Activated T-cell treated with anti-CD3 and anti-CD28 coated beads, Interleukin-2, amount 50 U/mL, for 24 hours (primary cell): ENCODE measurements at regions not wholly inside any gene's neighbourhood (a gene's known extent, or its start where the extent isn't known, plus 50 kb on each side); places are given as distances from the start of the nearest gene placed in this dataset.

Experiments
- DNase-seq: peaks from one replicate; pipeline ENCODE4 v3.0.0-alpha.2; 2020
- H3K27ac Mint-ChIP-seq: 2 replicates; pipeline ENCODE4 v1.8.0; 2020; ENCODE audit warnings: mild to moderate bottlenecking, mixed read lengths
- H3K27me3 Mint-ChIP-seq: 2 replicates; pipeline ENCODE4 v1.8.0; 2020; ENCODE audit warnings: mixed read lengths
- H3K36me3 Mint-ChIP-seq: 2 replicates; pipeline ENCODE4 v1.8.0; 2020; ENCODE audit warnings: low read depth, mixed read lengths
- H3K4me1 Mint-ChIP-seq: 2 replicates; pipeline ENCODE4 v1.8.0; 2020; ENCODE audit warnings: low read depth, mixed read lengths
- H3K4me3 Mint-ChIP-seq: 2 replicates; pipeline ENCODE4 v1.8.0; 2020; ENCODE audit warnings: mild to moderate bottlenecking, moderate library complexity, mixed read lengths
- H3K9me3 Mint-ChIP-seq: 2 replicates; pipeline ENCODE4 v1.8.0; 2020; ENCODE audit warnings: mixed read lengths

- Mint-ChIP-seq H3K9me3 (no peaks in the 10 kb centered on the region), H3K27me3 (peaks cover 2% of the 10 kb centered on the region), H3K27ac (no peak overlapping the region), H3K4me3 (no peak overlapping the region), H3K36me3 (no peaks in the 10 kb centered on the region), H3K4me1 (no peaks in the 10 kb centered on the region)
- no peak for DNase-seq
Measured at GRCh38 chr5:167783145-167783817, 508.2 kb upstream of the WWC1 start.

GRCh38 chr5:167785106-167785505 is 506.3 kb upstream of the WWC1 start:
- no peak overlapping the region for H3K27ac Mint-ChIP-seq
- no peaks in the 10 kb centered on the region for H3K27me3 Mint-ChIP-seq
- no peaks in the 10 kb centered on the region for H3K9me3 Mint-ChIP-seq
- H3K4me1 Mint-ChIP-seq: no peaks in the 10 kb centered on the region
- DNase-seq: no peak
- H3K4me3 Mint-ChIP-seq: no peak overlapping the region
- no peaks in the 10 kb centered on the region for H3K36me3 Mint-ChIP-seq

- no peak overlapping the region for H3K4me3 Mint-ChIP-seq
Measured at GRCh38 chr5:167785901-167786300, 505.5 kb upstream of the WWC1 start.

GRCh38 chr5:167786871-167787578 is 504.4 kb upstream of the WWC1 start:
- Mint-ChIP-seq H3K4me1 (no peaks in the 10 kb centered on the region), H3K9me3 (no peaks in the 10 kb centered on the region), H3K27ac (no peak overlapping the region), H3K36me3 (no peaks in the 10 kb centered on the region), H3K4me3 (no peak overlapping the region), H3K27me3 (no peaks in the 10 kb centered on the region)
- DNase-seq: no peak

More at GRCh38 chr5:167785901-167786300, 505.5 kb upstream of the WWC1 start:
- H3K4me1 Mint-ChIP-seq: no peaks in the 10 kb centered on the region
- H3K36me3 Mint-ChIP-seq: no peaks in the 10 kb centered on the region
- no peaks in the 10 kb centered on the region for H3K9me3 Mint-ChIP-seq
- no peak for DNase-seq
- H3K27ac Mint-ChIP-seq: no peak overlapping the region
- no peaks in the 10 kb centered on the region for H3K27me3 Mint-ChIP-seq

GRCh38 chr5:167790045-167790444 is 501.4 kb upstream of the WWC1 start:
- no peak for DNase-seq
- Mint-ChIP-seq H3K27ac (no peak overlapping the region), H3K9me3 (no peaks in the 10 kb centered on the region), H3K27me3 (no peaks in the 10 kb centered on the region), H3K4me1 (no peaks in the 10 kb centered on the region), H3K36me3 (no peaks in the 10 kb centered on the region), H3K4me3 (no peak overlapping the region)

GRCh38 chr5:167790462-167791260 is 500.8 kb upstream of the WWC1 start:
- DNase-seq: no peak
- no peaks in the 10 kb centered on the region for H3K9me3 Mint-ChIP-seq
- no peak overlapping the region for H3K4me3 Mint-ChIP-seq
- H3K36me3 Mint-ChIP-seq: no peaks in the 10 kb centered on the region
- H3K27ac Mint-ChIP-seq: no peak overlapping the region
- H3K27me3 Mint-ChIP-seq: no peaks in the 10 kb centered on the region
- no peaks in the 10 kb centered on the region for H3K4me1 Mint-ChIP-seq

GRCh38 chr5:167792514-167792913 is 498.9 kb upstream of the WWC1 start:
- no peaks in the 10 kb centered on the region for H3K36me3 Mint-ChIP-seq
- no peaks in the 10 kb centered on the region for H3K4me1 Mint-ChIP-seq
- H3K4me3 Mint-ChIP-seq: no peak overlapping the region
- H3K27me3 Mint-ChIP-seq: no peaks in the 10 kb centered on the region
- DNase-seq: no peak
- no peak overlapping the region for H3K27ac Mint-ChIP-seq
- H3K9me3 Mint-ChIP-seq: no peaks in the 10 kb centered on the region

GRCh38 chr5:167793700-167794099 is 497.7 kb upstream of the WWC1 start:
- DNase-seq: no peak
- Mint-ChIP-seq H3K4me3 (no peak overlapping the region), H3K27me3 (no peaks in the 10 kb centered on the region), H3K36me3 (no peaks in the 10 kb centered on the region), H3K4me1 (no peaks in the 10 kb centered on the region), H3K27ac (no peak overlapping the region), H3K9me3 (no peaks in the 10 kb centered on the region)

- no peak for DNase-seq
- H3K36me3 Mint-ChIP-seq: no peaks in the 10 kb centered on the region
- no peaks in the 10 kb centered on the region for H3K9me3 Mint-ChIP-seq
- H3K27ac Mint-ChIP-seq: no peak overlapping the region
- H3K4me3 Mint-ChIP-seq: no peak overlapping the region
- H3K27me3 Mint-ChIP-seq: no peaks in the 10 kb centered on the region
- H3K4me1 Mint-ChIP-seq: no peaks in the 10 kb centered on the region
Measured at GRCh38 chr5:167794121-167794520, 497.3 kb upstream of the WWC1 start.

- Mint-ChIP-seq H3K27ac (no peak overlapping the region), H3K9me3 (no peaks in the 10 kb centered on the region), H3K36me3 (no peaks in the 10 kb centered on the region), H3K27me3 (no peaks in the 10 kb centered on the region), H3K4me1 (no peaks in the 10 kb centered on the region), H3K4me3 (no peak overlapping the region)
- no peak for DNase-seq
Measured at GRCh38 chr5:167796672-167797071, 494.8 kb upstream of the WWC1 start.

- Mint-ChIP-seq H3K27me3 (no peaks in the 10 kb centered on the region), H3K4me1 (no peaks in the 10 kb centered on the region), H3K36me3 (no peaks in the 10 kb centered on the region), H3K9me3 (no peaks in the 10 kb centered on the region), H3K27ac (no peak overlapping the region), H3K4me3 (no peak overlapping the region)
- DNase-seq: no peak
Measured at GRCh38 chr5:167797933-167798332, 493.5 kb upstream of the WWC1 start.

- Mint-ChIP-seq H3K4me3 (no peak overlapping the region), H3K27me3 (no peaks in the 10 kb centered on the region), H3K9me3 (no peaks in the 10 kb centered on the region), H3K27ac (no peak overlapping the region), H3K36me3 (no peaks in the 10 kb centered on the region), H3K4me1 (no peaks in the 10 kb centered on the region)
- no peak for DNase-seq
Measured at GRCh38 chr5:167798448-167798847, 493.0 kb upstream of the WWC1 start.

GRCh38 chr5:167800427-167800826 is 491.0 kb upstream of the WWC1 start:
- no peak for DNase-seq
- Mint-ChIP-seq H3K4me3 (no peak overlapping the region), H3K27ac (no peak overlapping the region), H3K9me3 (no peaks in the 10 kb centered on the region), H3K27me3 (no peaks in the 10 kb centered on the region), H3K4me1 (no peaks in the 10 kb centered on the region), H3K36me3 (no peaks in the 10 kb centered on the region)

- Mint-ChIP-seq H3K4me1 (no peaks in the 10 kb centered on the region), H3K27ac (no peak overlapping the region), H3K9me3 (no peaks in the 10 kb centered on the region), H3K4me3 (no peak overlapping the region), H3K36me3 (no peaks in the 10 kb centered on the region), H3K27me3 (no peaks in the 10 kb centered on the region)
- no peak for DNase-seq
Measured at GRCh38 chr5:167801999-167802398, 489.4 kb upstream of the WWC1 start.
